ENCODE measurements at regions not wholly inside any gene's neighbourhood (a gene's known extent, or its start where the extent isn't known, plus 50 kb on each side); places are given as distances from the start of the nearest gene placed in this dataset.

- TF ChIP-seq EZH2 (IDR thresholded peaks at IDR 0.05; ENCODE audit: low read depth, unreplicated experiment) = no peak
- no peak for TF ChIP-seq POLR2AphosphoS5 (IDR thresholded peaks at IDR 0.05; ENCODE audit: low read depth)
- no peak for TF ChIP-seq EZH2phosphoT487 (IDR thresholded peaks at IDR 0.05; ENCODE audit: unreplicated experiment)
- TF ChIP-seq, protein P1, sequence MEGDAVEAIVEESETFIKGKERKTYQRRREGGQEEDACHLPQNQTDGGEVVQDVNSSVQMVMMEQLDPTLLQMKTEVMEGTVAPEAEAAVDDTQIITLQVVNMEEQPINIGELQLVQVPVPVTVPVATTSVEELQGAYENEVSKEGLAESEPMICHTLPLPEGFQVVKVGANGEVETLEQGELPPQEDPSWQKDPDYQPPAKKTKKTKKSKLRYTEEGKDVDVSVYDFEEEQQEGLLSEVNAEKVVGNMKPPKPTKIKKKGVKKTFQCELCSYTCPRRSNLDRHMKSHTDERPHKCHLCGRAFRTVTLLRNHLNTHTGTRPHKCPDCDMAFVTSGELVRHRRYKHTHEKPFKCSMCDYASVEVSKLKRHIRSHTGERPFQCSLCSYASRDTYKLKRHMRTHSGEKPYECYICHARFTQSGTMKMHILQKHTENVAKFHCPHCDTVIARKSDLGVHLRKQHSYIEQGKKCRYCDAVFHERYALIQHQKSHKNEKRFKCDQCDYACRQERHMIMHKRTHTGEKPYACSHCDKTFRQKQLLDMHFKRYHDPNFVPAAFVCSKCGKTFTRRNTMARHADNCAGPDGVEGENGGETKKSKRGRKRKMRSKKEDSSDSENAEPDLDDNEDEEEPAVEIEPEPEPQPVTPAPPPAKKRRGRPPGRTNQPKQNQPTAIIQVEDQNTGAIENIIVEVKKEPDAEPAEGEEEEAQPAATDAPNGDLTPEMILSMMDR (conservative IDR thresholded peaks at IDR 0.05; ENCODE audit: low read depth in 2 of 2) = no peak
- TF ChIP-seq, protein P2, sequence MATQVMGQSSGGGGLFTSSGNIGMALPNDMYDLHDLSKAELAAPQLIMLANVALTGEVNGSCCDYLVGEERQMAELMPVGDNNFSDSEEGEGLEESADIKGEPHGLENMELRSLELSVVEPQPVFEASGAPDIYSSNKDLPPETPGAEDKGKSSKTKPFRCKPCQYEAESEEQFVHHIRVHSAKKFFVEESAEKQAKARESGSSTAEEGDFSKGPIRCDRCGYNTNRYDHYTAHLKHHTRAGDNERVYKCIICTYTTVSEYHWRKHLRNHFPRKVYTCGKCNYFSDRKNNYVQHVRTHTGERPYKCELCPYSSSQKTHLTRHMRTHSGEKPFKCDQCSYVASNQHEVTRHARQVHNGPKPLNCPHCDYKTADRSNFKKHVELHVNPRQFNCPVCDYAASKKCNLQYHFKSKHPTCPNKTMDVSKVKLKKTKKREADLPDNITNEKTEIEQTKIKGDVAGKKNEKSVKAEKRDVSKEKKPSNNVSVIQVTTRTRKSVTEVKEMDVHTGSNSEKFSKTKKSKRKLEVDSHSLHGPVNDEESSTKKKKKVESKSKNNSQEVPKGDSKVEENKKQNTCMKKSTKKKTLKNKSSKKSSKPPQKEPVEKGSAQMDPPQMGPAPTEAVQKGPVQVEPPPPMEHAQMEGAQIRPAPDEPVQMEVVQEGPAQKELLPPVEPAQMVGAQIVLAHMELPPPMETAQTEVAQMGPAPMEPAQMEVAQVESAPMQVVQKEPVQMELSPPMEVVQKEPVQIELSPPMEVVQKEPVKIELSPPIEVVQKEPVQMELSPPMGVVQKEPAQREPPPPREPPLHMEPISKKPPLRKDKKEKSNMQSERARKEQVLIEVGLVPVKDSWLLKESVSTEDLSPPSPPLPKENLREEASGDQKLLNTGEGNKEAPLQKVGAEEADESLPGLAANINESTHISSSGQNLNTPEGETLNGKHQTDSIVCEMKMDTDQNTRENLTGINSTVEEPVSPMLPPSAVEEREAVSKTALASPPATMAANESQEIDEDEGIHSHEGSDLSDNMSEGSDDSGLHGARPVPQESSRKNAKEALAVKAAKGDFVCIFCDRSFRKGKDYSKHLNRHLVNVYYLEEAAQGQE (IDR thresholded peaks at IDR 0.05; ENCODE audit: unreplicated experiment) = no peak
- no peak for TF ChIP-seq ETS1 (IDR thresholded peaks at IDR 0.05)
These were observed 466.1 kb downstream of the BRINP3 start for GRCh38 chr1:190011585-190011984.

Measured in GM23338 (cell line).